Endothelial cell of umbilical vein (primary cell): ENCODE measurements at regions not wholly inside any gene's neighbourhood (a gene's known extent, or its start where the extent isn't known, plus 50 kb on each side); places are given as distances from the start of the nearest gene placed in this dataset.

Experiments
- BruUV-seq: library from RNA; stranded (reverse); fragments of 400-500 nt; replicated peaks from 2 replicates; lab custom pipeline; 2021; lab: Mats Ljungman, UMichigan
- CTCF ChIA-PET: fragments of 300-600, 350-600 bp; sonication (Branson Sonifier 250); formaldehyde crosslinking; loops from one replicate; lab custom pipeline; 2021; ENCODE audit warnings: antibody characterized with exemption, inconsistent platforms; lab: Charles Lee
- POLR2A ChIA-PET: fragments of 300-600, 350-600 bp; sonication (Branson Sonifier 250); formaldehyde crosslinking; loops from one replicate; lab custom pipeline; 2021; ENCODE audit warnings: antibody characterized with exemption, inconsistent platforms; lab: Charles Lee
- DNase-seq: peaks from one replicate; pipeline ENCODE4 v3.0.0-alpha.2; 2011; ENCODE audit warnings: low read depth, low spot score
- FAIRE-seq: peaks from 2 replicates; lab custom pipeline; 2011; peaks lifted over from hg19 to GRCh38; lab: Jason Lieb, UNC
- H2AFZ ChIP-seq: 2 replicates; pipeline ENCODE4 v1.6.0; 2012; ENCODE audit warnings: low read depth, low read length, control low read depth, inconsistent platforms
- H3K27ac ChIP-seq: 2 replicates; pipeline ENCODE4 v1.5.1; 2011; ENCODE audit warnings: low read depth, mild to moderate bottlenecking, control low read depth, low read length, moderate library complexity; ENCODE audit not compliant: insufficient read depth
- H3K27me3 ChIP-seq, 2 experiments: 2 replicates each; pipeline versions ENCODE4 v1.6.0 to v1.6.1; 2011; ENCODE audit warnings: low read length in 2 of 2, mixed read lengths in 1 of 2; ENCODE audit not compliant: control insufficient read depth in 2 of 2, insufficient read depth in 2 of 2
- H3K36me3 ChIP-seq, 2 experiments: 2 replicates in 1 of 2; 3 replicates in 1 of 2; pipeline ENCODE4 v1.5.1; 2011; ENCODE audit warnings: low read length in 2 of 2, mild to moderate bottlenecking in 1 of 2, moderate library complexity in 1 of 2; ENCODE audit not compliant: control insufficient read depth in 2 of 2, insufficient read depth in 2 of 2; ENCODE audit errors: extremely low read depth in 1 of 2
- H3K4me1 ChIP-seq: 3 replicates; pipeline ENCODE4 v1.5.1; 2011; ENCODE audit warnings: mild to moderate bottlenecking, low read length; ENCODE audit not compliant: control insufficient read depth, insufficient read depth; ENCODE audit errors: extremely low read depth
- H3K4me2 ChIP-seq: 2 replicates; pipeline ENCODE4 v1.6.1; 2011; ENCODE audit warnings: low read length, control low read depth, mixed read lengths; ENCODE audit not compliant: insufficient read depth
- H3K4me3 ChIP-seq, 3 experiments: fragments of 200-600 bp in 1 of 3; sonication (generic), shearing (Covaris generic) in 1 of 3; replicated peaks in 1 of 3; 2 replicates each; pipeline ENCODE4 v1.5.1; 2011 to 2016; ENCODE audit warnings: control low read depth in 3 of 3, low read length in 3 of 3, mild to moderate bottlenecking in 2 of 3, inconsistent platforms in 1 of 3, low read depth in 1 of 3, moderate library complexity in 1 of 3; ENCODE audit not compliant: insufficient read depth in 1 of 3
- H3K79me2 ChIP-seq: 2 replicates; pipeline ENCODE4 v1.6.0; 2012; ENCODE audit warnings: low read length, inconsistent platforms; ENCODE audit not compliant: control insufficient read depth, insufficient read depth
- H3K9ac ChIP-seq: replicated peaks from 2 replicates; pipeline ENCODE3; 2011; ENCODE audit warnings: low read length, control low read depth; ENCODE audit not compliant: insufficient read depth; ENCODE audit errors: extremely low read depth
- H3K9me1 ChIP-seq: replicated peaks from 3 replicates; pipeline ENCODE4 v1.6.0; 2011; ENCODE audit warnings: mild to moderate bottlenecking, low read length; ENCODE audit not compliant: control insufficient read depth, insufficient read depth; ENCODE audit errors: extremely low read depth
- H3K9me3 ChIP-seq: replicated peaks from 2 replicates; pipeline ENCODE4 v1.5.1; 2012; ENCODE audit warnings: low read length, inconsistent platforms; ENCODE audit not compliant: control insufficient read depth, insufficient read depth
- H4K20me1 ChIP-seq: replicated peaks from 2 replicates; pipeline ENCODE3; 2011; ENCODE audit warnings: mild to moderate bottlenecking, low read length; ENCODE audit not compliant: control insufficient read depth, insufficient read depth; ENCODE audit errors: extremely low read depth
- EZH2 ChIP-seq: IDR thresholded peaks from 2 replicates; pipeline ENCODE4 v1.6.1; 2012; ENCODE audit warnings: borderline replicate concordance, low read depth, mild to moderate bottlenecking, moderate library complexity, low read length, inconsistent platforms; ENCODE audit not compliant: severe bottlenecking
- FOS ChIP-seq: IDR thresholded peaks from 2 replicates; pipeline ENCODE4 v1.6.1; 2011; ENCODE audit warnings: mild to moderate bottlenecking, low read length, moderate library complexity, borderline replicate concordance; ENCODE audit not compliant: insufficient read depth
- GATA2 ChIP-seq: IDR thresholded peaks from 2 replicates; pipeline ENCODE4 v1.7.0; 2011; ENCODE audit warnings: low read depth, mild to moderate bottlenecking, moderate library complexity, mixed read lengths, low read length; ENCODE audit not compliant: insufficient read length, insufficient read depth
- JUN ChIP-seq: IDR thresholded peaks from 2 replicates; pipeline ENCODE4 v1.6.1; 2011; ENCODE audit warnings: borderline replicate concordance, low read depth; ENCODE audit not compliant: insufficient read length, insufficient read depth
- MAX ChIP-seq: IDR thresholded peaks from 2 replicates; pipeline ENCODE4 v1.6.1; 2011; ENCODE audit not compliant: insufficient read depth, insufficient read length
- MYC ChIP-seq: IDR thresholded peaks from one replicate; pipeline ENCODE4 v1.6.1; 2011; ENCODE audit warnings: mild to moderate bottlenecking, low read depth, low read length
- POLR2A ChIP-seq: IDR thresholded peaks from 2 replicates; pipeline ENCODE4 v1.6.1; 2012; ENCODE audit warnings: low read depth, mild to moderate bottlenecking, control low read depth, low read length
- POLR2AphosphoS5 ChIP-seq: IDR thresholded peaks from 2 replicates; pipeline ENCODE4 v1.6.1; 2012; ENCODE audit warnings: low read depth, mild to moderate bottlenecking, control low read depth, low read length, moderate library complexity; ENCODE audit not compliant: insufficient read depth
- dilution Hi-C: fragments of 300-500 bp; cut with MboI; formaldehyde crosslinking; loops from one replicate; pipeline ENCODE4 v1.15.0; 2019; ENCODE audit warnings: low sequenced_read_pairs; ENCODE audit not compliant: extremely low pct_ligation_motif_present
- intact Hi-C: fragments of 100-400 bp; cut with micrococcal nuclease; formaldehyde crosslinking; loops from one replicate; pipeline ENCODE4 v1.10.0; 2022
- TF ChIP-seq, protein P1 (sequence below), 2 donors: IDR thresholded peaks; 1 replicate in 1 of 2; 2 replicates in 1 of 2; pipeline ENCODE4 v1.5.1; 2011; ENCODE audit warnings: low read length in 2 of 2, mild to moderate bottlenecking in 2 of 2, moderate library complexity in 2 of 2, control low read depth in 1 of 2, inconsistent platforms in 1 of 2, low read depth in 1 of 2; ENCODE audit not compliant: insufficient read depth in 1 of 2; ENCODE audit errors: extremely low read depth in 1 of 2

DNA sequence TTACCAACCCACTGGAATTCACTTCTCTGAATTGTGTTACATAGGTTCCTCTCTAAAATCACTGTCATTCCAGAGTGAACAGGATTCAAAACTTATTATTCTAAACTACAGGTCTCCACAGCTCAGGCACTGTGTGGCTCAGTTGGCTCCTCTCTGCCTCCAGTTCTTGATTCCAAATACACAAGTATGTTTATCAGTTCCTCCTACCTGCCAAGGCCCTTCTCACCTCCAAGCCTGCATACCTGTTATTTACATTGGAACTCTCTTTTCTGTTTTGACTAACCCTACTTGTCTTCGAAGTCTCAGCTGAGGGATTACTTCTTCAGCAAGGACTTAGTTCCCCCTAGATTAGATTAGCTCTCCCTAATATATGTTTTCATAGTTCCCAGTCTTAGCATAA lies 397.6 kb upstream of the TMTC1 start:
- intact Hi-C loops: no loop called here
- Histone ChIP-seq H3K4me2 (no peak overlapping the region), H3K36me3 (no peaks in the 10 kb centered on the region), H3K27ac (no peak overlapping the region), H3K4me3 (no peak overlapping the region), H3K79me2 (no peaks in the 10 kb centered on the region), H3K9me1 (no peaks in the 10 kb centered on the region), H3K27me3 (no peaks in the 10 kb centered on the region), H2AFZ (no peak overlapping the region), H3K9ac (no peak overlapping the region), H3K4me1 (no peaks in the 10 kb centered on the region), H3K9me3 (no peaks in the 10 kb centered on the region), H4K20me1 (no peaks in the 10 kb centered on the region)
- BruUV-seq: no TSS peak
- DNase-seq: no peak
- dilution Hi-C loops: no loop called here
- FAIRE-seq: no peak
- TF ChIP-seq POLR2A: no peak
- TF ChIP-seq MYC: no peak
- TF ChIP-seq MAX: no peak
- TF ChIP-seq JUN: no peak
- TF ChIP-seq, protein P1, sequence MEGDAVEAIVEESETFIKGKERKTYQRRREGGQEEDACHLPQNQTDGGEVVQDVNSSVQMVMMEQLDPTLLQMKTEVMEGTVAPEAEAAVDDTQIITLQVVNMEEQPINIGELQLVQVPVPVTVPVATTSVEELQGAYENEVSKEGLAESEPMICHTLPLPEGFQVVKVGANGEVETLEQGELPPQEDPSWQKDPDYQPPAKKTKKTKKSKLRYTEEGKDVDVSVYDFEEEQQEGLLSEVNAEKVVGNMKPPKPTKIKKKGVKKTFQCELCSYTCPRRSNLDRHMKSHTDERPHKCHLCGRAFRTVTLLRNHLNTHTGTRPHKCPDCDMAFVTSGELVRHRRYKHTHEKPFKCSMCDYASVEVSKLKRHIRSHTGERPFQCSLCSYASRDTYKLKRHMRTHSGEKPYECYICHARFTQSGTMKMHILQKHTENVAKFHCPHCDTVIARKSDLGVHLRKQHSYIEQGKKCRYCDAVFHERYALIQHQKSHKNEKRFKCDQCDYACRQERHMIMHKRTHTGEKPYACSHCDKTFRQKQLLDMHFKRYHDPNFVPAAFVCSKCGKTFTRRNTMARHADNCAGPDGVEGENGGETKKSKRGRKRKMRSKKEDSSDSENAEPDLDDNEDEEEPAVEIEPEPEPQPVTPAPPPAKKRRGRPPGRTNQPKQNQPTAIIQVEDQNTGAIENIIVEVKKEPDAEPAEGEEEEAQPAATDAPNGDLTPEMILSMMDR (IDR thresholded peaks at IDR 0.05; ENCODE audit: extremely low read depth in 1 of 2, insufficient read depth in 1 of 2, low read depth in 1 of 2, low read length in 2 of 2): no peak
- no peak for TF ChIP-seq FOS
- no peak for TF ChIP-seq GATA2
- no peak for TF ChIP-seq POLR2AphosphoS5
- no peak for TF ChIP-seq EZH2
- CTCF ChIA-PET: no interaction called here
- POLR2A ChIA-PET: no interaction called here
